IMR-90 (cell line): ENCODE measurements at regions not wholly inside any gene's neighbourhood (a gene's known extent, or its start where the extent isn't known, plus 50 kb on each side); places are given as distances from the start of the nearest gene placed in this dataset.

ENCODE experiments used
- ATAC-seq: fragments of 200-7000 bp; cut with Tn5 transposase; 2 replicates; pipeline ENCODE4 v1.9.1; 2020; ENCODE audit warnings: low read depth, mild to moderate bottlenecking, moderate library complexity
- BruUV-seq: library from RNA; stranded (reverse); fragments of 400-500 nt; replicated peaks from 2 replicates; lab custom pipeline; 2021; lab: Mats Ljungman, UMichigan
- CTCF ChIA-PET: fragments of 300-600 bp; formaldehyde crosslinking; extraction: SDS; loops from one replicate; lab custom pipeline; 2021; ENCODE audit warnings: antibody characterized with exemption; lab: Yijun Ruan, JAX
- POLR2A ChIA-PET: fragments of 300-600 bp; sonication (Branson Sonifier 250); formaldehyde crosslinking; loops from one replicate; lab custom pipeline; 2022; ENCODE audit warnings: antibody characterized with exemption; ENCODE audit not compliant: unreplicated experiment; lab: Charles Lee
- DNase-seq: peaks from one replicate; pipeline ENCODE4 v3.0.0; 2013
- H2AFZ ChIP-seq: replicated peaks from 2 replicates; pipeline ENCODE3; 2013; ENCODE audit warnings: low read length, mild to moderate bottlenecking; ENCODE audit not compliant: poor library complexity
- H2AK5ac ChIP-seq: 2 replicates; pipeline ENCODE4 v1.6.1; 2013; ENCODE audit warnings: low read depth, low read length, inconsistent platforms
- H2AK9ac ChIP-seq: replicated peaks from 2 replicates; pipeline ENCODE3; 2013; ENCODE audit warnings: mild to moderate bottlenecking, low read depth, low read length, moderate library complexity; ENCODE audit not compliant: poor library complexity
- H2BK120ac ChIP-seq: 2 replicates; pipeline ENCODE4 v1.6.1; 2013; ENCODE audit warnings: low read depth, low read length, inconsistent platforms
- H2BK15ac ChIP-seq: 3 replicates; pipeline ENCODE4 v1.6.1; 2013; ENCODE audit warnings: low read depth, low read length, inconsistent platforms
- H2BK20ac ChIP-seq: 2 replicates; pipeline ENCODE4 v1.6.1; 2013; ENCODE audit warnings: low read depth, mild to moderate bottlenecking, inconsistent platforms, low read length, moderate library complexity
- H2BK5ac ChIP-seq: 2 replicates; pipeline ENCODE4 v1.6.1; 2013; ENCODE audit warnings: mild to moderate bottlenecking, low read depth, low read length, inconsistent platforms; ENCODE audit not compliant: poor library complexity, severe bottlenecking
- H3K14ac ChIP-seq: replicated peaks from 2 replicates; pipeline ENCODE4 v1.6.1; 2013; ENCODE audit warnings: low read depth, low read length, inconsistent platforms
- H3K18ac ChIP-seq: 2 replicates; pipeline ENCODE4 v1.6.1; 2013; ENCODE audit warnings: low read depth, low read length, control low read depth
- H3K23ac ChIP-seq: 2 replicates; pipeline ENCODE4 v1.6.1; 2013; ENCODE audit warnings: low read depth, low read length, inconsistent platforms
- H3K27ac ChIP-seq: 2 replicates; pipeline ENCODE4 v1.5.1; 2013; ENCODE audit warnings: mild to moderate bottlenecking, control low read depth, low read length; ENCODE audit not compliant: insufficient read depth
- H3K27me3 ChIP-seq: 2 replicates; pipeline ENCODE4 v1.6.1; 2013; ENCODE audit warnings: low read length; ENCODE audit not compliant: control insufficient read depth, insufficient read depth
- H3K36me3 ChIP-seq: 2 replicates; pipeline ENCODE4 v1.6.1; 2013; ENCODE audit warnings: low read length, mixed read lengths; ENCODE audit not compliant: control insufficient read depth, insufficient read depth
- H3K4ac ChIP-seq: 2 replicates; pipeline ENCODE4 v1.6.1; 2013; ENCODE audit warnings: low read depth, low read length, inconsistent platforms
- H3K4me1 ChIP-seq: 2 replicates; pipeline ENCODE4 v1.6.1; 2013; ENCODE audit warnings: low read length, mixed read lengths; ENCODE audit not compliant: control insufficient read depth, insufficient read depth
- H3K4me2 ChIP-seq: 2 replicates; pipeline ENCODE4 v1.6.1; 2013; ENCODE audit warnings: low read depth, mild to moderate bottlenecking, control low read depth, low read length, moderate library complexity
- H3K4me3 ChIP-seq: 2 replicates; pipeline ENCODE4 v1.5.1; 2013; ENCODE audit warnings: low read depth, mild to moderate bottlenecking, control low read depth, low read length, moderate library complexity; ENCODE audit not compliant: insufficient read depth
- H3K56ac ChIP-seq: 2 replicates; pipeline ENCODE4 v1.6.1; 2013; ENCODE audit warnings: low read length, inconsistent platforms; ENCODE audit not compliant: insufficient read depth; ENCODE audit errors: extremely low read depth
- H3K79me1 ChIP-seq, 2 experiments: 2 replicates each; pipeline ENCODE4 v1.6.1; 2013; ENCODE audit warnings: low read length in 2 of 2, inconsistent platforms in 1 of 2, low read depth in 1 of 2
- H3K9ac ChIP-seq: 2 replicates; pipeline ENCODE4 v1.6.1; 2013; ENCODE audit warnings: low read depth, low read length, control low read depth
- H3K9me1 ChIP-seq: 2 replicates; pipeline ENCODE4 v1.6.1; 2013; ENCODE audit warnings: low read length, inconsistent platforms; ENCODE audit not compliant: insufficient read depth
- H3K9me3 ChIP-seq: 2 replicates; pipeline ENCODE4 v1.6.1; 2013; ENCODE audit warnings: low read length; ENCODE audit not compliant: control insufficient read depth, insufficient read depth
- H4K20me1 ChIP-seq: 2 replicates; pipeline ENCODE4 v1.6.1; 2013; ENCODE audit warnings: low read length, inconsistent platforms; ENCODE audit not compliant: insufficient read depth
- H4K5ac ChIP-seq: 2 replicates; pipeline ENCODE4 v1.6.1; 2013; ENCODE audit warnings: mild to moderate bottlenecking, low read depth, low read length, control low read depth
- H4K8ac ChIP-seq, 2 experiments: 2 replicates each; pipeline ENCODE4 v1.6.1; 2013; ENCODE audit warnings: low read depth in 2 of 2, low read length in 2 of 2, control low read depth in 1 of 2, inconsistent platforms in 1 of 2
- H4K91ac ChIP-seq: 2 replicates; pipeline ENCODE4 v1.6.1; 2013; ENCODE audit warnings: low read depth, low read length, inconsistent platforms; ENCODE audit not compliant: insufficient read depth
- BHLHE40 ChIP-seq: fragments of 150-350 bp; IDR thresholded peaks from 2 replicates; pipeline ENCODE4 v1.6.1; 2016; ENCODE audit warnings: mild to moderate bottlenecking, low read depth, low read length
- CTCF ChIP-seq: conservative IDR thresholded peaks from 2 replicates; pipeline ENCODE4 v1.5.1; 2012; ENCODE audit warnings: mild to moderate bottlenecking, low read depth, low read length, improper control_type of control experiment
- NFE2L2 ChIP-seq: fragments of 150-350 bp; IDR thresholded peaks from 2 replicates; pipeline ENCODE4 v1.6.1; 2016; ENCODE audit warnings: low read depth, mild to moderate bottlenecking, low read length
- dilution Hi-C: fragments of 300-500 bp; cut with HindIII; formaldehyde crosslinking; loops from one replicate; pipeline ENCODE4 v1.14.3; 2018; ENCODE audit warnings: low sequenced_read_pairs; ENCODE audit not compliant: unreplicated experiment
- in situ Hi-C: fragments of 300-500 bp; cut with MboI; formaldehyde crosslinking; loops from 3 replicates; pipeline ENCODE4 v1.14.3; 2019; ENCODE audit warnings: low sequenced_read_pairs, inconsistent platforms, mixed read lengths
- intact Hi-C: fragments of 100-400 bp; cut with micrococcal nuclease; formaldehyde crosslinking; loops from 2 replicates; pipeline ENCODE4 v1.10.0; 2022

- Histone ChIP-seq H4K20me1 (no peaks in the 10 kb centered on the region), H2BK20ac (no peak overlapping the region), H3K23ac (no peak overlapping the region), H3K27me3 (no peaks in the 10 kb centered on the region), H2AK9ac (no peak overlapping the region), H2BK15ac (no peak overlapping the region), H2BK120ac (no peak overlapping the region), H3K4ac (no peak overlapping the region), H3K14ac (no peak overlapping the region), H4K5ac (no peak overlapping the region), H3K9me1 (no peaks in the 10 kb centered on the region), H3K9ac (no peak overlapping the region), H3K18ac (no peak overlapping the region), H3K4me3 (no peak overlapping the region), H3K27ac (no peak overlapping the region), H3K4me1 (no peaks in the 10 kb centered on the region), H2AK5ac (no peak overlapping the region), H3K4me2 (no peak overlapping the region), H4K91ac (no peak overlapping the region), H3K36me3 (no peaks in the 10 kb centered on the region), H4K8ac (no peak overlapping the region), H3K9me3 (no peaks in the 10 kb centered on the region), H2AFZ (no peak overlapping the region), H3K56ac (no peak overlapping the region), H2BK5ac (no peak overlapping the region), H3K79me1 (no peaks in the 10 kb centered on the region)
- CTCF ChIA-PET: no interaction called here
- POLR2A ChIA-PET: no interaction called here
- DNase-seq (no peak), ATAC-seq (no peak)
- in situ Hi-C loops: no loop called here
- dilution Hi-C loops: no loop called here
- no TSS peak for BruUV-seq
- TF ChIP-seq BHLHE40 (no peak), CTCF (no peak), NFE2L2 (no peak)
- intact Hi-C loops: no loop called here
Measured at GRCh38 chr3:35867791-35868190, 228.5 kb downstream of the ARPP21 start.
